NOMO-1 treated with DMSO at 0.1 percent for 48 hours (cell line): ENCODE measurements at regions not wholly inside any gene's neighbourhood (a gene's known extent, or its start where the extent isn't known, plus 50 kb on each side); places are given as distances from the start of the nearest gene placed in this dataset.
"Not testable (repeated sequence)": the region's sequence is repeated elsewhere in the genome, so short reads cannot be mapped to it uniquely, and the experiment has no call there.

Experiments used
- DNase-seq: peaks from one replicate; lab custom pipeline; 2025; ENCODE audit not compliant: unreplicated experiment; lab: John Stamatoyannopoulos, UW

DNA sequence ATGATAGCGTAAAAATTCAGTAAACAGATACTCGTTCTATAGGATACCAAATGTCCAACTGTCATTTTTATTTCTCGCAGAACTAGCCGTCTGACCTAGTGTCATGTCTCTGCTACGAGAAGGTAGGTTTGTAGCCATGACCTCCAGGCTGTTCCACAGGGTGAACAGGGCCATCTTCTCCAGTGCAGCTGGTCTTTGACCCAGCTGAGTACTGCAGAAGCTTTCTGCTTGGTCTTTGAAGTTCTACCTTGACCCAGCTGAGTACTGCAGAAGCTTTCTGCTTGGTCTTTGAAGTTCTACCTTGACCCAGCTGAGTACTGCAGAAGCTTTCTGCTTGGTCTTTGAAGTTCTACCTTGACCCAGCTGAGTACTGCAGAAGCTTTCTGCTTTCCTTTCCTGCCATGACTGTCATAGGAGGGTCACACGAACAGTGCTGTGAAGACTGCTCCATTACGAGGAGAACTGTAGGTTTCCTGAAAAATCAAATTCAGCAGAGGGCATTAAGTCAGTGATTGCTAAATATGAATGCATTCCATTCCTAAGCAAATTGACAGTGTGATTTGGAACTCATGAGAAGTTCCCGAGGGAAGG, 532.8 kb upstream of the NRP1 start:
- not testable (repeated sequence) for DNase-seq

DNA sequence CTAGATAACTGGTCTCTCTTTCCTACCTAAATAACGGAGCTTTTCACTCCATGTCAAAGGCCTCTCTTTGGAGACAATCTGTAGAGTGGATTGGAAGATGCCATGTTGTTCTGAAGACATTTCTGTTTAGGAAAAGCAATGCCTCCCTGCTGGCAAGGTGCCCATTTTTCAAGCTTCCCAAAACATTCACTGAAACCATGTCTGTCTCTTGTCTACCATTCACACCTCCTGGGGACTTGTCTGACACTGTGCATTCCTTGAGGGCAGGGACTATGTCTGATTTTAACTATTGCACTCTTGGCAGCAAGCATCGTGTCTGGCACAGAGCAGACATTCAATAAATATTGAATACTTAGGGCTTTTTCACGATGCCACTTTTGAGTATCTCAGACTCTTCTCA, 528.9 kb upstream of the NRP1 start:
- DNase-seq = no peak

DNA sequence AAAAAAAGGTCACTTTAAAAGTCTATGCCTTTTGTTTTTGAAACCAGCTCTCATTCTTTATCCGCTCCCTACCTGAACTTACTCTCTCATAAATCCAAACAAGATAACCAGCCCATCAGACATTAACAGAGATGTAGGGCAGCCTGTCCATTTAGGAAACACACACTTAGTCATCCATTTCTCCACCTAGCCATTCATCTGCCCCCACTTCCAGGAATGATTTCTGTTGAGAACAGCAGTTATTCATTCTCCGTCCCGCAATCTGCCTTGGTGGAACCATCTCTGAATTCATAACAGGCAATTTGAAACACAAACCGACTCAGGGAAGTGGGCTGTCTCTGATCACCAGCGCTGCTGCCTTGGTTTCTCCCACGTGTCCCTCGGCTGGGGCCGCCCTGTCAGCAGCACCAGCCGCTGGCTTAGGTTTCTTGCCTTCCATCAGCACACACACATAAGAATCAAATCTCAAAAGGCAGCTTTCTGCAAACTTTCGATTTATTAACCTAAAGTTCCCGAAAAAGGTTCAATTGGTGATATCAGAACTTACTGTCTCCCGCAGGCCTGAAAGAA, 528.2 kb upstream of the NRP1 start:
- no peak for DNase-seq

DNA sequence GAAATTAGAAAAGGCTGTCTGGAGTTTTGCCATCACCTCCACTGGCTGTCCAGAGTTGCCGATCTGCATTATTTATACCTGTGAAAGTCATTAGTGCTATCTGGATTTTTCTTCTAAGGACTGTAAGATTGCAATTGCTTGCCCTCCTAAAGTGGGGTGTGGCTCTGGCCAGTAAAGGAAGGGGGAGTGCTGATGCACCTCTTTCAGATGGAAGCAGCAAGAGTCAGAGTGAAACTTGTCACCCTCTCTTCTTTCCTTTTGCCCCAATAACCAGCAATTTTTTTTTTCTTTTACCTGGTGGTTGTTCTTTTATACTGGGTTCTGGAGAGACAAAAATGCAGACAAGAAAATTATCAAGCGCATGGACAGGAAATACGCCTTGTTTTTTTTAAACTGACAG, 527.4 kb upstream of the NRP1 start:
- no peak for DNase-seq

DNA sequence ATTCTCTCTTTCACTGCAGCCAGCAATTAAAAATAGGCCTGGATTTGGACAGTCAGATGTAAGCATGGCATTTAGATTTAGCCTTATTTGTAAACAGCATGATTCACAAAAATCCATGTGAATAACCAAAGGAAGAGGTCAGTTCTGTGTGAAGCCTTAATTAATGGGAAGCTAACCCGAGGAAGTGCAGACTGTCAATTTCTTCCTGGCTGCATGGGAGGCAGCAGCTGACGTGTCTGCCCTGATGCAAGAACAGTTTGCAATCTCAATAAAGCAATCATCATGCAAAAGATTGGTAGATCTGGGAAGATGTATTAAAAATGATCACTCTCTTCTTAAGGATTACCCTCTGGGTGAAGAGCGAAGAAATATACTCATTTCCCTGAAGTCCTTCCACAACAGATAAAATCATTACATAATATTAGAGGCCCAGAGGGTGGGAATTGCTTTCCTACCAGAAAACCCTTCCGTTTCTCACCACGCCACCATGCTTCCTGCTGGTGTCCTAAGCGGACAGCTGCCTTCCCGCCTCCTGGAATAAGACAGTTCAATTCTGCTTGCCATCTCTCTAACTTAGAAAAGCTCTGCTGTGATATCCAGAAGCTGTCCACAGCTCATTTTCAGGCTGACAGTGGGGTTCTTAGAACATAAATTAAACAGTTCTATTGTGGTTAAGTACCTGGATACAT, 526.7 kb upstream of the NRP1 start:
- peak; percentile 10 for DNase-seq

DNA sequence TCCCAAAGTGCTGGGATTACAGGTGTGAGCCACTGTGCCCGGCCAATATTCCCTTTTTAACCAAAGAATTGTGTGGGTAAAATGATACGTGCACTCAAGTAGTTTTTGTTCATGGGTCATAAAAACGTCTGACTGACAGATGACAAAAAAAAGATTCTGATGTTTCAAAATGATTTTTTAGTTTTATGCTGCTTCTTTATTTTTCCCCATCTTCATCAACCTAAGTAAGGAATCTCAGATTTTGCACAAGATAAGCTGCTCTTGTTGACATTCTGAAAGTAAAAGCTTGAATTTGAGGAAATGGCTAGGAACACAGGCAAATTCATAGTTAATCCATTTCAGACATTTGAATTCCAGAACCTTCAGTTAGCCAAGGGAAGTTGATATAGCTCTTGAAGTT, 526.1 kb upstream of the NRP1 start:
- DNase-seq = no peak

DNA sequence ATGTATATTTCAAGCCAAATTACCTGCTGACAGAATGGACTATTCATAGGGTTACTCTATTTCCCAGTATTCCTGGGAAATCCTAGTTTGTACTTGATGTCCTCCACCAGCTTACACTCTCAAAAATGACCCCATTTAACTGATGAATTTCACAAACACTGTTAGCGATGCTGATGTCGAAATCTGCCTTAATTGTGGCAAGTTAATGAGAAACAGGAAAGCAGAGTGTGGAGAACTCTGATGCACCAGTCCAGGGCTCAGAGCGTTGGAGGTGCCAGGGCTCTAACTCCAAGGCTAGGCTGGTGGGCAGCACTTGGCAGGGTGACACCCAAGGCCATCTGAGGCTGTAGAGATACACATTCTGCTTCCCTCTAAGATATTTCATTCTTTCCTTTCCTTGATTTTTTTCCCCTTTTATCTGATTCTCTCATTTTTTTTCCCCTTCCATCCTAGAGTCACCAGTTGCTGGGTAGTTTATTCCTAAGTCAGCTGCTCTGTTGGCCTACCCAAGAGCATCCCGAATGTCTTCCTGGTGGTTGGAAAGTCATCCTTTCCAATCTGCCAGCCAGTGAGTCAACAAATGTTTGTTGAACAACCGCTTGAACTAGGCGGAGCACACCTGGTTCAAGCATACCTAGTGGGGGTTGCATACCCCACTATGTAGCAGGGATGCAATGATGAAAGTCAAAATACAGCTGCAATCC, 525.0 kb upstream of the NRP1 start:
- peak; percentile 49 for DNase-seq

DNA sequence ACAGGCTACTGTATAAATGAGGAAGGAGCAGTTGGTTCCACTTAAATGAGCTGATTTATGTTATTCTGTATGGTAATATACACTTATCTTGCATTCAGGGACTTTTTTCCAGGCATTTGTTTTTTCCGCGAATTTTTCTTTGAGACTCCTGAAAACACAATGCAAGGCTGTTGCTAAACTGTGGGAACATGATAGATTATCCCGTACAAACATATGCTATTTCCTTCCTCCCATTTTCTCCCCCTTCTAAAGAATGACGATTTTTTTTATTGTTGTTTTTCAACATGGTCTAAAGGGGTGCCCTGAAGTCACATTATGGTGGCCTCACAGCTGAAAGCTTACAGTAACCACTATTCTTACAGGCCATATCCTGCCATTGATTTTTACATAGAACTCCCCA, 523.9 kb upstream of the NRP1 start:
- DNase-seq = peak; percentile 4

DNA sequence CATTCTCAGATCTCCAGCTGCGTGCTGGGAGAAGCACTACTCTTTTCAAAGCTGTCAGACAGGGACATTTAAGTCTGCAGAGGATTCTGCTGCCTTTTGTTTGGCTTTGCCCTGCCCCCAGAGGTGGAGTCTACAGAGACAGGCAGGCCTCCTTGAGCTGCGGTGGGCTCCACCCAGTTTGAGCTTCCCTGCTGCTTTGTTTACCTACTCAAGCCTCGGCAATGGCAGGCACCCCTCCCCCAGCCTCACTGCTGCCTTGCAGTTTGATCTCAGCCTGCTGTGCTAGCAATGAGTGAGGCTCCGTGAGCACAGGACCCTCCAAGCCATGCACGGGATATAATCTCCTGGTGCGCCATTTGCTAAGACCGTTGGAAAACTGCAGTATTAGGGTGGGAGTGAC, 518.8 kb upstream of the NRP1 start:
- DNase-seq = not testable (repeated sequence)

DNA sequence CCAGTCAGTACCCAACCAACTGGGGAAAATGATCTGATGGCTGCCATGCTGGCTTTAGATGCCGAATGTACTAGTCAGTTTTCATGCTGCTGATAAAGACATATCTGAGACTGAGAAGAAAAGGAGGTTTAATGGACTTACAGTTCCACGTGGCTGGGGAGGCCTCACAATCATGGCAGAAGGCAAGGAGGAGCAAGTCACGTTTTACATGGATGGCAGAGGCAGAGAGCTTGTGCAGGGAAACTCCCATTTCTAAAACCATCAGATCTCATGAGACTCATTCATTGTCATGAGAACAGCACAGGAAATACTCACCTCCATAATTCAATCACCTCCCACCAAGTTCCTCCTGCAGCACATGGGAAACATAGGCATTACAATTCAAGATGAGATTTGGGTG, 508.9 kb upstream of the NRP1 start:
- no peak for DNase-seq

DNA sequence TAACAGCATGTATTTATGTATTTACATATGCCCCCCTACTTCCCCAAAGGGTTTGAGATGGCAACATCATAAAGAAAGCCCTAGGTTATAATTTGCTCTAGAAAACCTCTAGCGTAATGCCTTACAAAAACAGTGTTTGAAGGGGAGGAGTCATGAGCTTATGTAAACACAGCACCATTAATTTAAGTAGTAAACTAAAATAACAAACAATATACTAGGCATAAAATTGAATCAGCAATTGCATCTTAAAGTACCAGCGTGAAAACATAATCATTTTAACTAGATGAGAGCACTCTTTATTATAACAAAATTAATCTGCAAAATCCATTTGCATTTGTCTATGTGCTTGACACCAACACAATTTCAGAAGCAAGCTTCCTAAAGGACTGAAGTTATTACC, 507.2 kb upstream of the NRP1 start:
- DNase-seq = no peak

DNA sequence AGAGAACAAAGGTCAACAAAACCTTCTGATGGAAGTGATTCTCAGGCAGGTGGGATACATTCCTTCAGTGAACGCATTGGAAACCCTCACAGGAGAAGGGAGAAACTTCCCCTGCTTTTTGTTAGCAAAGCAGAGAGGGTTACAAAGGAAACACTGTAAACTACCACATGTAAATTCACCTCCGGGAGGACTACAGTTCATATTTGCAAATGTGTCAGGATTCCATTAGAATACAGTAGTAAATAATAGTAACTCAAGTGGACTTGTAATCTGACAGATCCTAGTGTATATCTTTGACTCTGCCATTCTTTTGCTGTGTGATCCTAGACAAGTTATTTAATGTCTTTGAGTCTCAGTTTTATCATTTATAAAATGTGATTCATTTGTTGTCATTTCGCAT, 504.3 kb upstream of the NRP1 start:
- no peak for DNase-seq

DNA sequence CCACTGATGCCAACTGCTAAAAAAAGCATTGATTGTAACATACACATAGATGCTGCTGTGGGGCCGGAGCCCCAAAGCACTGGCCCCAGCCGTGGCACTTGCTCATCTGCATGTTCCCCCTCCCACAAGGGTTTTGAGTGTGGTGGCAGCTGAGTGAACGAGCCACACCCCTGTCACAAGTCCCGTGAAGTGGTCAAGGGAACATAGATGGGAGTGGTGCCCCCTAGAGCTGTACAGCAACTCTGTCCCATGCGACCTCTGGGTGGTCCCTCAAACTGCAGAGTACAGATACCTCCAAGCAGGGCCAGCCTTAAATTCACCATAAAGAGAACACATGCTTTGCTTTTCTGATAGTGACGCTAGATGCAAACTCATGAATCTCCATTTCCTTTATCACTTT, 503.3 kb upstream of the NRP1 start:
- DNase-seq = no peak

DNA sequence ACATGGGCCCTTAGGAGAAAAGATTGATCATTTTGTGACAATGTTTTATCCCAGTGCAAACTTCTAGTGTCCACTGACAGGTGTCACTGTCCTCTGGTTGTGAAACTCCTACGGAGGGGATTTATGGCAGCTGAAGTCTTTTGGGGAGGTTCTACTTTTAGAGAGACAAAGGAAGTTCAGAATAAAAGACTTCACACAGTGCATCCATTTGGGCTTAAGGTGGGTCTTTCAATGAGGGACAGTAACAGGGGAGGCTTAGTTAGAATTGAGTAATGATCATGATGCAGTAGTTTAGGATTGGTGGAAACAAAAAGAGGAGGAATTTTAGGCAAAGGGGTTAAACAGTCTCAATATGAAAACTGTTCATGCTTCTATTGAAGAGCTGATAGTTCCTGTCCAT, 501.1 kb upstream of the NRP1 start:
- DNase-seq = no peak

DNA sequence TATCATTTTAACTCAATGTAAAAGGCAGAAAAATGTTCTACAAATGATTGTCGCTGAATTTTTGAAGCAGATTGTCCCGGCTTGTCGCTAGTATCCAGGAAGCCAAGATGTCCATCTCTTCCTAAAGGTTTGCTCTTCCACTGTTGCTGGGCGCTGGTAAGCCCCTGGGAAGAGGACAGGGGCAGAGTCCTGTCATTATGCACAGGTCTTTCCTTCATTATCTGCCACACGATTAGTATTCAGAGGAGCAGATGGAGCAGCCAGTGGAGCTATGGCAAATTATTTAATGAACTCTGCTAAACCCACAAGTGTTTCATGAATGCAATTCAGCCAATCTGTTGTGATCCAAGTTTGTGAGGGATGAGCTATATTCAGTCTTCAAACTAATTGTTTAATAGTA, 499.1 kb upstream of the NRP1 start:
- no peak for DNase-seq

DNA sequence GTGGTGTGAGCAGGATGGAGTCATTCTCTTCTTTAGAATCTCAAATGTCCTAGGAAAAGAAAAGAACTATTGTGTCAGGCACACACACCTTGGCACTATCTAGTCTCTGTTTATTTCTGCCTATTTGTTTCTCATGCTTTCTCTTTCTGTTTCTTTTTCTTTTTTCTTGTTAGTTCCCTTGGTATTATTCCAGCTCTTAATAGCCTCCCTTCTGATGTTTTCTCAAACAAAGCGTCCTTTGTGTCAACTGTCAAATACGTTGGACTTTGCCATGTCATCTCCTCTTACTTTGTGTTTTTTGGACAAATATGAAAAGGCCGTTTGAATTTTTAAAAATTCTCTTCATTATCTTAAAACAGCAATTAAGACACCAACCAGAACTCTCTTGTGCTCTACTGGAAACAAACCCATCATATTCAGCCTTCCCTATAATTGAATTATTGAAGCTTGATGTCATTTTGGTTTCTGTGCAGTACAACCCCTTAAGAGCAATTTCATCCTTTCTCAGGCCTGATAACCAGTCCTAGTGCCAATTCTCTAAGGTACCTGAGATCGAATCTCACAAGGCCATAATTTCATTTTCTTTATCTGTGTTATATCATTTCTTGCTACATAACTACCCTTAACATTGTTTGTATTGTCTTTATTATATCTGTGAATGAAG, 497.8 kb upstream of the NRP1 start:
- no peak for DNase-seq

DNA sequence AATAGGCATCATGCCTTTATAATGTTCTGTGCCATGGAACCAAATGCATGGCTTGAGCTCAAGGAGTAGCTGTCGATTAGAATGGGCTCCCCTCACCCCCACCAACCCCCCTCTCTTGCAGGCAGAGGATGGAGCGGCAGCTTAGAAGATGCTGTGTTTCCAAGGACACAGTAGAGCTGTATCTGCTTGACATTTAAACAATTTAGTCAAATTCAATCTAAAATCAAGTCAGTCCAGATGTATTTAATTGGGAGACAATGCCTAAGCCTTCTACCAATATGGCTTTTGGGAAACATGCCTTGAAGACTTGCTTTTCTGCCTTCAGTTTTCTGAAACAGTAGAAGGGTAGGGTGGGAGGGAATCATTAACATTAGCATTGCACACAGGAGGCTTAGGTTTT, 497.1 kb upstream of the NRP1 start:
- DNase-seq = no peak

DNA sequence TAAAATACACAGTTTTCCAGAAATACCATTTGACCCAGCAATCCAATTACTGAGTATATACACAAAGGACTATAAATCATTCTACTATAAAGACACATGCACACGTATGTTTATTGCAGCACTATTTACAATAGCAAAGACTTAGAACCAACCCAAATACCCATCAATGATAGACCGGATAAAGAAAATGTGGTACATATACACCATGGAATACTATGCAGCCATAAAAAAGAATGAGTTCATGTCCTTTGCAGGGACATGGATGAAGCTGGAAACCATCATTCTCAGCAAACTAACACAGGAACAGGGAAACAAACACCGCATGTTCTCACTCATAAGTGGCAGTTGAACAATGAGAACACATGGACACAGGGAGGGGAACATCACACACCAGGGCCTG, 495.4 kb upstream of the NRP1 start:
- not testable (repeated sequence) for DNase-seq

DNA sequence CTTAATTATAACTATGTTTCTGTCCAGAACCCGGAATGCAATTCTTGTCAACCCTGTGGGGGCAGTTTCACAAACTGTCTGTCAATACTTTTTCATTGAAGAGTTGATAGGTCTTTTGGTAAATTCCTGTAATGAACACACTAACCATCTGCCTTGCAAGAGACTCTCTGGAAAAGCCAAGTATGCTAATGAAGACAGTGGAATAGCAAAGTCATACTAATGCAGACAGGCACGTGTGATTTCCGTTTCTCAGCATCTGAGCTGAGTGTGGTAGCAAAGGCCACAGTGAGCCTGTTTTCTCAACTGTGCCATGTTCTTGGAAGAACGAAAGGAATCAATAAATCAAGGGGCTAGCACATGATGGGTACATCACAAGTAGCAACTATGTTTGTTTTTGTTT, 494.1 kb upstream of the NRP1 start:
- no peak for DNase-seq

DNA sequence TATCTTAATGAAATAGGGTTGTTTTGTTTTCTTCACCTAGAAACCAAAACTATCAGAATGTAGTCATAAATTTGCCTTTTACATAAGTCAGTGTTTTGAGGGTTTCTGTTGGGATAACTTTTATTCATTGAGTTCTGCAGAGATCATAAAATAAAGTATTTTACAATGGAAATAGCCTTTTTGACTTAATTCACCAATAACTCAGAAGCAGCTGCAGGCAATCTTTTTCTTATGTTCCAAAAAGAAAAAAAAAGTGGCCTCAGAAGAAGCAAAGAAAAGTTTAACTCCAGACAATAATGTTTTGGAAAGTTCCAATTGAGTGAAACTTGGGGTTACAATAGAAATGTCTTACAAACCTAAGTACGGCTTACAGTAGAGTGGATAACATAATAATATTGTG, 491.7 kb upstream of the NRP1 start:
- no peak for DNase-seq

DNA sequence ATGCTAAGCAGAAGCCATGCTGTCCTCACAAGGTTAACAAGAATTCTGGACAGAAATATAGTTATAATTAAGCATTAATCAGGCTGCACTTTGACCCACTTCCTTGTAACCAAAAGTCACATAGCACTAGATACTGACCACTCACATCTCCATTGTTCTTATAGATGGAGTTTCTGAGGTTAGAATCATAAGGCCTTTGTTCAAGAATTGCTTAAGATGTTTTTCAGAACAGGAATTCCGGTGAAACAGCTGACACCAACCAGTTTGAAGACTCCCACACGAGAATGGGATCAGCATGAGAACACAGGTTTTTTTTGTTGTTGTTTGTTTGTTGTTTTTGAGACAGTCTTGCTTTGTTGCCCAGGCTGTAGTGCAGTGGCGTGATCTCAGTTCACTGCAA, 488.3 kb upstream of the NRP1 start:
- no peak for DNase-seq

DNA sequence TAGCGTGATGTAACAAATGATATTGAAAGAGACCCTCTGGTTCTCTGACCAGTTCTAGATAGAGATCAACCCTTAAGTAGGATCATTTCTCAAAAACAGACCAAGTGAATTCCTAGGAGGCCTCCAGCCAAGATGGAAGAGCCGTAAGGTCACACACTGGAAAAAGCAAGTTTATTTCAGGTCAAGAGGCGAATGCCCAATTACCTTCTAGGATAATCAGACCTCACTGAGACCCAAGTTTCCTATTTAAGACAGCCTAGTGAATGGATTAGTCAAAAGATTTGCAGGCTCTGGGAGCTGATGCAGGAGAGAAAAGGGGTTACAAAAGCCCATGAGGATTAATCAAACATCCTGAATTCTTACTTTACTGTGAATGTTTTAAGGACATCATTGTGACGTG, 486.1 kb upstream of the NRP1 start:
- DNase-seq = no peak
